HCT116 (cell line): ENCODE measurements at regions not wholly inside any gene's neighbourhood (a gene's known extent, or its start where the extent isn't known, plus 50 kb on each side); places are given as distances from the start of the nearest gene placed in this dataset.

Experiments
- ATAC-seq: fragments of 200-7000 bp; cut with Tn5 transposase; 2 replicates; pipeline ENCODE4 v1.9.1; 2020; ENCODE audit warnings: mild to moderate bottlenecking, moderate library complexity
- BruUV-seq: library from RNA; stranded (reverse); fragments of 400-500 nt; replicated peaks from 2 replicates; lab custom pipeline; 2021; lab: Mats Ljungman, UMichigan
- CTCF ChIA-PET: fragments of 300-600 bp; sonication (Branson Sonifier 250); formaldehyde crosslinking; loops from one replicate; lab custom pipeline; 2021; ENCODE audit warnings: antibody characterized with exemption; lab: Charles Lee
- POLR2A ChIA-PET: fragments of 300-600, 350-600 bp; sonication (Branson Sonifier 250); formaldehyde crosslinking; loops from one replicate; lab custom pipeline; 2021; ENCODE audit warnings: antibody characterized with exemption; lab: Charles Lee
- RAD21 ChIA-PET, 2 experiments: fragments of 300-600 bp; sonication (Branson Sonifier 250); formaldehyde crosslinking; loops; one replicate each; lab custom pipeline; 2023; ENCODE audit warnings: low total read pairs in 2 of 2; ENCODE audit not compliant: uncharacterized antibody in 2 of 2, unreplicated experiment in 2 of 2, low non-redundant PET in 1 of 2; lab: Charles Lee
- DNase-seq: peaks from one replicate; pipeline ENCODE4 v3.0.0-alpha.2; 2010; ENCODE audit warnings: low read depth, low spot score
- H2AFZ ChIP-seq: fragments of 200-600 bp; shearing (Covaris generic), sonication (generic); 2 replicates; pipeline ENCODE4 v1.6.1; 2017; ENCODE audit warnings: low read depth, mixed run types, mixed read lengths, antibody characterized with exemption, low read length; ENCODE audit not compliant: poor library complexity, severe bottlenecking
- H3K27ac ChIP-seq: 2 replicates; pipeline ENCODE4 v1.5.1; 2012; ENCODE audit warnings: low read depth, low read length
- H3K27me3 ChIP-seq: fragments of 200-600 bp; sonication (generic); 2 replicates; pipeline ENCODE4 v1.6.1; 2016; ENCODE audit warnings: mixed run types, low read length, mixed read lengths; ENCODE audit not compliant: insufficient read depth
- H3K36me3 ChIP-seq, 2 experiments: fragments of 200-500 bp in 1 of 2; fragments of 200-600 bp in 1 of 2; sonication (Bioruptor generic) in 1 of 2; sonication (generic) in 1 of 2; 2 replicates each; pipeline versions ENCODE4 v1.5.1 to v1.6.1; 2014 to 2016; ENCODE audit warnings: low read length in 2 of 2, inconsistent platforms in 1 of 2, mixed read lengths in 1 of 2, mixed run types in 1 of 2; ENCODE audit not compliant: insufficient read depth in 2 of 2, control insufficient read depth in 1 of 2
- H3K4me1 ChIP-seq, 2 experiments: fragments of 200-600 bp in 1 of 2; sonication (generic) in 1 of 2; 2 replicates each; pipeline versions ENCODE4 v1.5.1 to v1.6.1; 2012 to 2017; ENCODE audit warnings: low read length in 2 of 2, inconsistent platforms in 1 of 2, mild to moderate bottlenecking in 1 of 2, mixed read lengths in 1 of 2, mixed run types in 1 of 2, moderate library complexity in 1 of 2; ENCODE audit not compliant: insufficient read depth in 2 of 2, control insufficient read depth in 1 of 2
- H3K4me2 ChIP-seq: fragments of 200-600 bp; sonication (generic); 2 replicates; pipeline ENCODE4 v1.6.1; 2017; ENCODE audit warnings: mixed run types, low read length, mixed read lengths
- H3K4me3 ChIP-seq, 2 experiments: fragments of 200-600 bp in 1 of 2; sonication (generic) in 1 of 2; replicated peaks in 1 of 2; 2 replicates each; pipeline ENCODE4 v1.5.1; 2011 to 2016; ENCODE audit warnings: low read length in 2 of 2, control low read depth in 1 of 2, low read depth in 1 of 2, mild to moderate bottlenecking in 1 of 2, mixed read lengths in 1 of 2, mixed run types in 1 of 2
- H3K79me2 ChIP-seq: fragments of 200-600 bp; sonication (generic); 2 replicates; pipeline ENCODE4 v1.6.1; 2017; ENCODE audit warnings: mild to moderate bottlenecking, mixed run types, low read length, moderate library complexity, mixed read lengths; ENCODE audit not compliant: insufficient read depth
- H3K9ac ChIP-seq: fragments of 200-600 bp; sonication (generic); 2 replicates; pipeline ENCODE4 v1.6.1; 2016; ENCODE audit warnings: low read length, mixed read lengths
- H3K9me2 ChIP-seq: fragments of 200-600 bp; sonication (generic), shearing (Covaris generic); 2 replicates; pipeline ENCODE4 v1.6.1; 2017; ENCODE audit warnings: mixed run types, mild to moderate bottlenecking, moderate library complexity; ENCODE audit not compliant: insufficient read depth
- H3K9me3 ChIP-seq, 2 experiments: fragments of 200-500 bp in 1 of 2; fragments of 200-600 bp in 1 of 2; sonication (Bioruptor generic) in 1 of 2; sonication (generic) in 1 of 2; 2 replicates each; pipeline ENCODE4 v1.6.1; 2014 to 2017; ENCODE audit warnings: low read length in 2 of 2, mixed read lengths in 2 of 2, inconsistent platforms in 1 of 2, low read depth in 1 of 2, mild to moderate bottlenecking in 1 of 2, mixed run types in 1 of 2, moderate library complexity in 1 of 2; ENCODE audit not compliant: control insufficient read depth in 1 of 2, insufficient read depth in 1 of 2
- H4K20me1 ChIP-seq: fragments of 200-600 bp; sonication (generic), shearing (Covaris generic); 2 replicates; pipeline ENCODE4 v1.6.1; 2017; ENCODE audit warnings: mixed run types, mild to moderate bottlenecking, moderate library complexity; ENCODE audit not compliant: insufficient read depth
- ATF3 ChIP-seq: IDR thresholded peaks from 2 replicates; pipeline ENCODE4 v1.6.1; 2012
- CBX3 ChIP-seq: IDR thresholded peaks from 2 replicates; pipeline ENCODE4 v1.6.1; 2012; ENCODE audit warnings: low read depth
- EGR1 ChIP-seq: IDR thresholded peaks from 2 replicates; pipeline ENCODE4 v1.6.1; 2012; ENCODE audit warnings: low read depth
- ELF1 ChIP-seq: IDR thresholded peaks from 2 replicates; pipeline ENCODE4 v1.6.1; 2012; ENCODE audit warnings: low read depth, borderline replicate concordance
- EZH2 ChIP-seq: fragments of 200-600 bp; sonication (generic); IDR thresholded peaks from 2 replicates; pipeline ENCODE4 v1.6.1; 2017; ENCODE audit warnings: antibody characterized with exemption, mixed run types
- EZH2phosphoT487 ChIP-seq: fragments of 200-600 bp; IDR thresholded peaks from 2 replicates; pipeline ENCODE4 v1.6.1; 2018; ENCODE audit warnings: antibody characterized with exemption, borderline replicate concordance
- FOSL1 ChIP-seq: IDR thresholded peaks from 2 replicates; pipeline ENCODE4 v1.6.1; 2012; ENCODE audit warnings: low read depth
- JUND ChIP-seq: IDR thresholded peaks from 2 replicates; pipeline ENCODE4 v1.6.1; 2012
- MAX ChIP-seq: IDR thresholded peaks from 2 replicates; pipeline ENCODE4 v1.6.1; 2012
- POLR2A ChIP-seq: IDR thresholded peaks from 2 replicates; pipeline ENCODE4 v1.7.0; 2011; ENCODE audit warnings: borderline replicate concordance; ENCODE audit not compliant: insufficient read depth, insufficient read length; ENCODE audit errors: extremely low read depth
- POLR2AphosphoS5 ChIP-seq: IDR thresholded peaks from 2 replicates; pipeline ENCODE4 v1.6.1; 2011; ENCODE audit warnings: mild to moderate bottlenecking, low read depth, low read length, moderate library complexity
- SP1 ChIP-seq: IDR thresholded peaks from 2 replicates; pipeline ENCODE4 v1.6.1; 2012; ENCODE audit warnings: low read depth
- SRF ChIP-seq: IDR thresholded peaks from 2 replicates; pipeline ENCODE4 v1.6.1; 2012; ENCODE audit warnings: low read depth
- TCF7L2 ChIP-seq: IDR thresholded peaks from 2 replicates; pipeline ENCODE4 v1.7.0; 2011; ENCODE audit warnings: borderline replicate concordance, inconsistent platforms; ENCODE audit not compliant: insufficient read depth, insufficient read length; ENCODE audit errors: extremely low read depth
- YY1 ChIP-seq: IDR thresholded peaks from 2 replicates; pipeline ENCODE4 v1.6.1; 2011; ENCODE audit warnings: low read length, low read depth, moderate library complexity, mild to moderate bottlenecking; ENCODE audit not compliant: insufficient replicate concordance; ENCODE audit errors: extremely low read depth
- ZFX ChIP-seq: fragments of 450-650 bp; IDR thresholded peaks from 2 replicates; pipeline ENCODE4 v1.6.1; 2017
- ZNF274 ChIP-seq: fragments of 200-500 bp; sonication (Bioruptor generic); IDR thresholded peaks from 2 replicates; pipeline ENCODE4 v1.6.1; 2014; ENCODE audit warnings: mild to moderate bottlenecking, low read depth, low read length, inconsistent platforms
- intact Hi-C: fragments of 100-400 bp; cut with micrococcal nuclease; formaldehyde crosslinking; loops from 2 replicates; pipeline ENCODE4 v1.10.0; 2022
- TF ChIP-seq, protein P1 (sequence below): IDR thresholded peaks from 2 replicates; pipeline ENCODE4 v1.6.1; 2012; ENCODE audit warnings: low read depth
- TF ChIP-seq, protein P2 (sequence below), 3 experiments: fragments of 200-600 bp in 1 of 3; sonication (generic) in 1 of 3; IDR thresholded peaks in 2 of 3; conservative IDR thresholded peaks in 1 of 3; 2 replicates each; pipeline ENCODE4 v1.5.1; 2012 to 2017; ENCODE audit warnings: low read depth in 2 of 3, low read length in 2 of 3, antibody characterized with exemption in 1 of 3, borderline replicate concordance in 1 of 3, control low read depth in 1 of 3, mild to moderate bottlenecking in 1 of 3, mixed read lengths in 1 of 3, mixed run types in 1 of 3, moderate library complexity in 1 of 3; ENCODE audit not compliant: insufficient read depth in 1 of 3

- no peaks in the 10 kb centered on the region for H4K20me1 ChIP-seq
- no peak for ATAC-seq
- CTCF ChIA-PET = no interaction called here
- no peaks in the 10 kb centered on the region for H3K79me2 ChIP-seq
- no peak for DNase-seq
- POLR2A ChIA-PET = no interaction called here
- H3K9me2 ChIP-seq = no peaks in the 10 kb centered on the region
- H3K36me3 ChIP-seq = no peaks in the 10 kb centered on the region
- intact Hi-C loops = no loop called here
- H3K27me3 ChIP-seq = no peaks in the 10 kb centered on the region
- no peak overlapping the region for H3K27ac ChIP-seq
- H3K4me1 ChIP-seq = no peaks in the 10 kb centered on the region
- no peak for TF ChIP-seq TCF7L2
- no peak for TF ChIP-seq EGR1
- TF ChIP-seq POLR2A = no peak
- TF ChIP-seq, protein P1, sequence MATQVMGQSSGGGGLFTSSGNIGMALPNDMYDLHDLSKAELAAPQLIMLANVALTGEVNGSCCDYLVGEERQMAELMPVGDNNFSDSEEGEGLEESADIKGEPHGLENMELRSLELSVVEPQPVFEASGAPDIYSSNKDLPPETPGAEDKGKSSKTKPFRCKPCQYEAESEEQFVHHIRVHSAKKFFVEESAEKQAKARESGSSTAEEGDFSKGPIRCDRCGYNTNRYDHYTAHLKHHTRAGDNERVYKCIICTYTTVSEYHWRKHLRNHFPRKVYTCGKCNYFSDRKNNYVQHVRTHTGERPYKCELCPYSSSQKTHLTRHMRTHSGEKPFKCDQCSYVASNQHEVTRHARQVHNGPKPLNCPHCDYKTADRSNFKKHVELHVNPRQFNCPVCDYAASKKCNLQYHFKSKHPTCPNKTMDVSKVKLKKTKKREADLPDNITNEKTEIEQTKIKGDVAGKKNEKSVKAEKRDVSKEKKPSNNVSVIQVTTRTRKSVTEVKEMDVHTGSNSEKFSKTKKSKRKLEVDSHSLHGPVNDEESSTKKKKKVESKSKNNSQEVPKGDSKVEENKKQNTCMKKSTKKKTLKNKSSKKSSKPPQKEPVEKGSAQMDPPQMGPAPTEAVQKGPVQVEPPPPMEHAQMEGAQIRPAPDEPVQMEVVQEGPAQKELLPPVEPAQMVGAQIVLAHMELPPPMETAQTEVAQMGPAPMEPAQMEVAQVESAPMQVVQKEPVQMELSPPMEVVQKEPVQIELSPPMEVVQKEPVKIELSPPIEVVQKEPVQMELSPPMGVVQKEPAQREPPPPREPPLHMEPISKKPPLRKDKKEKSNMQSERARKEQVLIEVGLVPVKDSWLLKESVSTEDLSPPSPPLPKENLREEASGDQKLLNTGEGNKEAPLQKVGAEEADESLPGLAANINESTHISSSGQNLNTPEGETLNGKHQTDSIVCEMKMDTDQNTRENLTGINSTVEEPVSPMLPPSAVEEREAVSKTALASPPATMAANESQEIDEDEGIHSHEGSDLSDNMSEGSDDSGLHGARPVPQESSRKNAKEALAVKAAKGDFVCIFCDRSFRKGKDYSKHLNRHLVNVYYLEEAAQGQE = no peak
- no peak for TF ChIP-seq ATF3
- TF ChIP-seq POLR2AphosphoS5 = no peak
- TF ChIP-seq ZFX = no peak
- TF ChIP-seq CBX3 = no peak
- TF ChIP-seq JUND = no peak
- TF ChIP-seq SRF = no peak
- TF ChIP-seq ELF1 = no peak
- TF ChIP-seq YY1 = no peak
- TF ChIP-seq ZNF274 = no peak
- no peak for TF ChIP-seq FOSL1
- TF ChIP-seq MAX = no peak
- TF ChIP-seq EZH2 = no peak
- TF ChIP-seq SP1 = no peak
- TF ChIP-seq, protein P2, sequence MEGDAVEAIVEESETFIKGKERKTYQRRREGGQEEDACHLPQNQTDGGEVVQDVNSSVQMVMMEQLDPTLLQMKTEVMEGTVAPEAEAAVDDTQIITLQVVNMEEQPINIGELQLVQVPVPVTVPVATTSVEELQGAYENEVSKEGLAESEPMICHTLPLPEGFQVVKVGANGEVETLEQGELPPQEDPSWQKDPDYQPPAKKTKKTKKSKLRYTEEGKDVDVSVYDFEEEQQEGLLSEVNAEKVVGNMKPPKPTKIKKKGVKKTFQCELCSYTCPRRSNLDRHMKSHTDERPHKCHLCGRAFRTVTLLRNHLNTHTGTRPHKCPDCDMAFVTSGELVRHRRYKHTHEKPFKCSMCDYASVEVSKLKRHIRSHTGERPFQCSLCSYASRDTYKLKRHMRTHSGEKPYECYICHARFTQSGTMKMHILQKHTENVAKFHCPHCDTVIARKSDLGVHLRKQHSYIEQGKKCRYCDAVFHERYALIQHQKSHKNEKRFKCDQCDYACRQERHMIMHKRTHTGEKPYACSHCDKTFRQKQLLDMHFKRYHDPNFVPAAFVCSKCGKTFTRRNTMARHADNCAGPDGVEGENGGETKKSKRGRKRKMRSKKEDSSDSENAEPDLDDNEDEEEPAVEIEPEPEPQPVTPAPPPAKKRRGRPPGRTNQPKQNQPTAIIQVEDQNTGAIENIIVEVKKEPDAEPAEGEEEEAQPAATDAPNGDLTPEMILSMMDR (IDR thresholded peaks at IDR 0.05 in 2 of 3, conservative IDR thresholded peaks at IDR 0.05 in 1 of 3; ENCODE audit: borderline replicate concordance in 1 of 3, insufficient read depth in 1 of 3, low read depth in 2 of 3, low read length in 2 of 3) = no peak
- TF ChIP-seq EZH2phosphoT487 = no peak
- TF ChIP-seq, all 23 proteins: peak for 0
- BruUV-seq = no TSS peak
- Histone ChIP-seq H3K9me3 (no peaks in the 10 kb centered on the region; a peak in 1 of 4 replicates), H3K4me2 (no peak overlapping the region), H3K4me3 (no peak overlapping the region), H2AFZ (no peak overlapping the region), H3K9ac (no peak overlapping the region)
- RAD21 ChIA-PET = no interaction called here
These were observed 690.9 kb upstream of the LMO3 start for GRCh38 chr12:17296882-17297281.
